ENCODE measurements at regions not wholly inside any gene's neighbourhood (a gene's known extent, or its start where the extent isn't known, plus 50 kb on each side); places are given as distances from the start of the nearest gene placed in this dataset.
A peak's percentile ranks its signal among the peaks of the same experiment; 100 is the strongest.
"Not testable (repeated sequence)": the region's sequence is repeated elsewhere in the genome, so short reads cannot be mapped to it uniquely, and the experiment has no call there.

DNA sequence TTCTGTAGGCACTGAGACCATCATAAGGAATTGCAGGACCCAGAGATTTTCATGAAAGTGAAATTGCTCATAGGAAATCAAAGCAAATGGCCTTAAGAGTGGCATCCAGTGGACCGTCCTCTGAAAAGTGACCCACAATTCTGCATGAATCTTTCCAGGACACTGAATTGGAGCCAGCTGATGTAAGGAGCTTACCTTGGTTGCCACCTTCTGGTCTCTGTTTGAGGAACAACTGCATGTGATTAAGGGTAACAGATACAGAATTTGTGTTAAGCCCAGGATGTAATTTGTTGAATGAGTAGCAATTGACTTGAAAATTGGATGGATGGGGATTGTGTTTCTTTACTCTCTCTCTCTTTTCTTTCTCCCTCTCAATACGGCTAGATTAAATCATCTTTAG lies 49.9 kb upstream of the GAS1 start:
- DNase-seq (ENCODE audit: low spot score): no peak

DNA sequence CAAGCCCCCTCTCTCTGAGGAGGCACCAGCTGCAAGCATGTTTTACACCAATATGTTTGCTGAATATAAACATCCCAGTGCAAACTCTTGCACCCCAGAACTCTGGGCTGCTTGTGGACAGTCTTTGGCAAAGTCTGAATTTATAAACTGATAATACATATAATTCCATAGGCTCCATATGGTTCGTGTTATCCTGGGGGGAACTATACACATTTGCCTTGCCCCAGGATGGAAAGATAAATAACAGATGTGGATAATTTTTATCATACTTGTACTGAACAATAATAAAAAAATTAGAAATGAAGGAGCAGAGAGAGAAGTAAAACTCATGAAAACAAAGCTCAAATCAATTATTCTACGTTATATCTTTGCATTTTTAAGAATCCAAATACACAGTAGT lies 50.6 kb upstream of the GAS1 start:
- DNase-seq (ENCODE audit: low spot score): no peak

DNA sequence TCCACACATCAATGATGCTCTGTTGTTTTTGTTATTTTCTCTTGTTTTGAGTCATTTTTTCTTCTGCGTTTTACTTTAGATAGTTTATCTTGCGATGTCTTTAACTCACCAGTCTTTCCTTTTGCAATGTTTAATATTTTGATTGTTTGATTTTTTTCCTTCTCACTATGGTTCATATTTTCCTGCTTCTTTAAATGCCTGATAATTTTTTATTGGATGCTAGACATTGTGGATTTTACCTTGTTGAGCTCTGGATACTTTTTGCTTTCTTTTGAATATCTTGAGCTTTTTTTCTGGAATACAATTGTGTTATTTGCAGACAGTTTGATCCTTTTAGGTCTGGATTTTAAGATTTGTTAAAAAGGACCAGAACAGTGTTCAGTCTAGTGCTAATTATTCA lies 55.2 kb upstream of the GAS1 start:
- no peak for DNase-seq (ENCODE audit: low spot score)

DNA sequence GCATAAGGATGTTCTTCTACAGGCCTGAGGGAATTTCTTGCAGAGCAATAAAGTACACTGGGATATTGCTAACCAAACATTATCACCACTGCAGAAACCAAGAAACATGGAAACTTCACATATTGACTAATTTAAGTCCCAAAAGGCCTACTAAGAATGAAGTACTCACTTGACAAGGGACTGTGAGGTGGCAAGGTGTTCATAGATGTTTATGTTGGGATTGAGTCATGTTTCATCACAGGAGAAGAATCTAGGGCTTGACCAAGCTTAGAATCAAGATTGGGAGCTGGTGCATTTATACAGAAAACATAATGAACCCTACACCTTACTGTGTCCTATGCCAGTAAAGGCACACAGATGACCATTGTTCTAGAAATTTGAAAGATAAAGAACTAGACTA lies 56.7 kb upstream of the GAS1 start:
- no peak for DNase-seq (ENCODE audit: low spot score)

DNA sequence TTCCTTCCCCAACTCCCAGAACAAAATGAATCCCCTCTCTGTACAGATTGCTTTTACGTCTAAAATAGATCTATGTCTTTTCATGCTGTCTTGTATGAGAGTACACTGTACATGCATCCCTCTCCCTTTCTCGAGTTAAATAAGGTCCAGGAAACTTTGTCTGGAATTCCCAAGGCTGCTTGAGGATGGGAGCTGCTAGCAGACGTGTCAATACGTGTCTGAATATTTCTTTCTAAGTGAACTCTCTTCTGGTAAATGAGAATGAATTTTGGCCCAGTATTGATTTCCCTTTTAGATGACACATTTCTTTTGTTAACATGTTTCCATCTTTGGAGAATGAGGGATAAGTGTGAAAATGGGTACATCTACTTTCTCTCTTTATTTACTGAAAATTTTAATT lies 59.6 kb upstream of the GAS1 start:
- no peak for DNase-seq (ENCODE audit: low spot score)

DNA sequence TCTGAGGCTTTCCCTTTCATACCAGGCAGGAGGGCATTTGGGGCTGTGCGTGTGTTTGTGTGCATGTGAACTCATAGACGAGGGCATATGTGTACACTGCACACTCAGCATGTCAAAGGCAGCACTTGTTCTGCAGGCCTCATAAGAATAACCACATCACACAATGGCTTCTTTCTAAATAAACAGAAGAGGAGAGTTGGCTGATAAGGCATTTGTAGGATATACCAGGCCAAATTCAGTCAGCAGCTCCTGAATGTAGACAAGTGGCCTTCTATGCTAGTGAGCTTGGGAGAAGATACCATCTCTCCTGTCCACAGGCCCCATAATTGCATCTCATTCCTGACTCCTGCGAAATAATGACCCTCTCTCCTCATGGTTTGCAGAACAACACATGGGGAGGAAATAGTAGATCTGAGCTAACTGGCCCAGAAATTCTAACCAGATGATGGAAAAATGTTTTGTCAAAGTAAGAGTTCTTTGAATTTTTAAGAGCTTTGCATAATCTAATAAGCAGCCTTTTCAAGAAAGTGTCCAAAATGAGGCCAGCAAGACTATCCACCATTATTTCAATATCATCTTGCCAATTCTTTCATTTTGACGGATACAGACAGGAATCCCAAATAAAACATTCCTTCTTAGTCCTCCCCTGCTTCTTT lies 60.5 kb upstream of the GAS1 start:
- peak; percentile 88 for DNase-seq (ENCODE audit: low spot score)

DNA sequence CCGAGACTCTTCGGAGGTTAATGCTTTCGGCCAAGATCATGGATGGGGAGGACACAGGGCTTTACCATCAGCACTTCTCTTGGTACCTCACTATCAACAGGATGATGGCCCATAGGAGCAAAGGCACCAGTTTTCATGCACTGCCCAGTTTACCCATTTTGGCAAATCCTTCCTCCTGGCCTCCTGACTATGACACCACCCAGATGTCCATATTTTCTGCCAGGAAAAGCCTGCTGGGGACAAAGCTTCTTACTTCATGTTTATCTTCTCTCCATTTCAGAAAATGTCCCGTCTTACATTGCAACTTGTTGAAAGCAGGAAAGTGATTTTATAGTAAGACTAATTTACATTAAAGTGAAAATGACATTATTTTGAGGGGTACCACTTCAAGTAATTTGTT lies 61.4 kb upstream of the GAS1 start:
- DNase-seq (ENCODE audit: low spot score): peak; percentile 3

DNA sequence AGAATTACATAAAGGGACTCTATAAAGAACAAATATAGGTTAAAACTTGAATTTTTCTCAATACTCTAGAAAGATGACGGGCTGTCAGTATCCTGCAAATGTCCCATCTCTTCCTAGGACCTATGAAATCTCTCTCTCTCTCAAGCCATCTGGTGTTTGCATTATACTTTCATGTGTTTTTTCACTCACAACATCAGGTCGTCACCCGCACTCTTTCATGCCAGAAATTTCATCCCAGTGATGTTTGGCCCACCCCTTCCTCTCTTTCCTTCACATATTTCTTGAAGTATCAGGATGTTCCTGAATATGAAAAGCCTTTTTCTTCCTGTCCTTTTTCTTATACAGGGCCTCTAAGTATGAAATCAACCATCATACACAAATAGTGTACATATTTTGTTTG lies 63.3 kb upstream of the GAS1 start:
- no peak for DNase-seq (ENCODE audit: low spot score)

DNA sequence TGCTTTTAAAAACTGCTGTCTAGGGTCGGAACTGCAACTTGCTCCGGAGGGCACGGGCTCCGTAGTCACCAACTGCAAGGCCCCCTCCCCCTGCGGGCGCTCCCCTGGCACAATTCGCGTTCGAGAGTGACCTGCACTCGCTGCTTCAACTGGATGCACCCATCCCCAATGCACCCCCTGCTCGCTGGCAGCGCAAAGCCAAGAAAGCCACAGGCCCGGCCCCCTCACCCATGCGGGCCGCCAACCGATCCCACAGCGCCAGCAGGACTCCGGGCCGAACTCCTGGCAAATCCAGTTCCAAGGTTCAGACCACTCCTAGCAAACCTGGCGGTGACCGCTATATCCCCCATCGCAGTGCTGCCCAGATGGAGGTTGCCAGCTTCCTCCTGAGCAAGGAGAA lies 64.2 kb upstream of the GAS1 start:
- DNase-seq (ENCODE audit: low spot score): no peak

DNA sequence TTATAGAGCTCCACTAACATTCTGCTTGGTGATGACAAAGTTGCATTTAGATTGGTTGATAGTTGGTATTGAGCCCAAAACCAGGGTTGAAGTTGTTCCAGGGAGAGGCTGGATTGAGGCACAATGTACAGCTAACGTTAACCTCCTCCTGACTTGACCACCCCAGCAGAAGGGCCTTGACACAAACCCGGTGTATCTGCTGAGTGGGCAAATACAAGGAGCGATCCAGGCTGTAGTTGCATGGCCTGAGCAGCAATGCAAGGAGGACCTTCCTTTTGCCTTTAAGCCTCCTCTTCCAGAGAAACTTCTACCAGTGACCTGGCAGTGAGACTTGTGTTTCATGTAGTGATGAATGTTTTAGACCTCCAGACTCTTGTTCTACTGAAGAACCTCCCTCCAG lies 66.2 kb upstream of the GAS1 start:
- no peak for DNase-seq (ENCODE audit: low spot score)

DNA sequence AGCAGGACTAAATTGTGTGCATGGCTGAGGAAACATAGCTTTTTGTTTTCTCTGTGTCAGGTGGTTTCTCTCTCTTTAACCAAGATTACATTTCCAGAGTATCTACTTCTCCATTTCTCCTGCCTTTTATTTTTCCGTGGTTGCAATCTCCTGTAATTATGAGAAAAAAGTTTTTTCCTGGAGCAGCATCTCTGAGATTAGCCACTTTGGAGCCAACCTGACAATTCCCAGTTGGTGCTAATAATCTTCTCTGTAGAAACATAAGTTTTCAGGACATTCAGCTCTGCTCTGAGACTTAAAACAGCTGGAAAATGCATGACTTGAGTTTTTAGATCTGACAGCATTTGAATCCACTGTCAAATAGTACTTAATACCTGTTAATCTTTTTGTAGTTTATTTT lies 67.1 kb upstream of the GAS1 start:
- no peak for DNase-seq (ENCODE audit: low spot score)

DNA sequence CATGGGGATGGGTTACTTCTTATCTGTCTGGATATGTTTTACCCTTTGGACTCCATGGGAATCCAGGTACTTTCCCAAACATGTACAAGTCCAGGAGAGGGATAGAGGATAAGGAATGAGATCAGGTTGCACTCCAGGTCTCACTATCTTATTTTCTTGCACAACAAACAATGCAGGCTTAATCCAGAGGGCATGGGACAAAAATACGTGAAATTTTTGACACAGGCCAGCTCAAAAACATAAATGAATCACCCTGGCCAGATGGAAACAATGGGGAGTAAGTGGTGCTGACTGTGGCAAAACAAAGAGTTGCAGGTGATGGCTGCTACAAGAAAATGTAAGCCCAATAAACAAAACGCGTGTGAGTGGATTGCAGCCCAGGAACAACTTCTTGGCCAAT lies 69.4 kb upstream of the GAS1 start:
- DNase-seq (ENCODE audit: low spot score): no peak

DNA sequence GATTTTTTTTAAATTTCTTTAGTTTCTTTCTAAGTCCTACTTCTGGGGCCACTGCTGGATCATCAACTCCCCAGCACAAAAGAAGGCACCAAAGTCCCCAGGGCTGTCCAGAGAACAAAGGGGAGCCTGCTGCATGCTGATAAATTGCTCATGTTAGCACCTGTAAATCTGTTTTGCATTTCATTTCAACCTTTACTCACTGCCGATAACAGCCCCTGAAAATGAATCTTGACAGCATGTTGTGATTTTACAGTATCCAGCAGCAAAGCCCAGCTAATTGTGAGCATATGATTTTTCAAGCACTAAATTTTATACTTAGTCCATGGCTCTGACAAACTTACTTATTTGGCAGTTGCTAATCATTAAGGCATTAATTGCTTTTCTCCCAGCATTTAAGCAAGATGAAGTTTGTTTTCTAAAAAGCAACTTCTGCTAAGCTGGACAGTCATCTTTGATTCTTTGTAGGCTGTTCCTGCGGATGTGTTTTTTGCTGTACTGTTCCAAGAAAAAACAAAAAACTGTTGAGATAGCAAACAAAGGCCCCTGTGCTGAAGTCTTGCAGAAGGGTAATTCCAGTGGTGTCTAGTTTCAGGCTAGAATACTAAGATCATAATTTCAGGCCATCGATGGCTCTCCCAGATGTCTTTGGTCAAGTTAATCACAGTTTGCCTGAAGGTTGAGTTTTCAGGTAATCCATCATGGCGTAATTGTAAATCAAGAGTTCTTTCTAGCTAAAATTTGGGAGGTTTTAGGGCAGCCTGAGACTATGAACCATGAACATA lies 73.1 kb upstream of the GAS1 start:
- peak; percentile 45 for DNase-seq (ENCODE audit: low spot score)

DNA sequence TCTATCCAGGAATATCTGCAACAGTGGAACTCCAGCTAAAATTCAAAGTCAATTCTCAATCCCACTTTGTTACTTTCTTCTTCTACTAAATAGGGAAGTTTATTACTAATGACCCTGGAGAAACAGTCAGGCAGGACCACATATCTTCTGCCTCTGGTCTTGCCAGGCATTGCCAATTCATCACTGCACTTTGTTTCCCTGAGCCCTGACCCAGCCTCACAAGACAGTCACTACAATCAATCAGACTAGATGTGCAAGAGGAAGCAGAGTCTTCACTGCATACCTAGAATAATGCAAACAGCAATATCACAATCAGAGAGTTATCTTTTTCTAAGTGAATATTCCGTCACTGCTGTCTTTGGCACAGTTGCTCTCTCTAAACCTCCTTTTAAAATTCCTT lies 74.9 kb upstream of the GAS1 start:
- no peak for DNase-seq (ENCODE audit: low spot score)

DNA sequence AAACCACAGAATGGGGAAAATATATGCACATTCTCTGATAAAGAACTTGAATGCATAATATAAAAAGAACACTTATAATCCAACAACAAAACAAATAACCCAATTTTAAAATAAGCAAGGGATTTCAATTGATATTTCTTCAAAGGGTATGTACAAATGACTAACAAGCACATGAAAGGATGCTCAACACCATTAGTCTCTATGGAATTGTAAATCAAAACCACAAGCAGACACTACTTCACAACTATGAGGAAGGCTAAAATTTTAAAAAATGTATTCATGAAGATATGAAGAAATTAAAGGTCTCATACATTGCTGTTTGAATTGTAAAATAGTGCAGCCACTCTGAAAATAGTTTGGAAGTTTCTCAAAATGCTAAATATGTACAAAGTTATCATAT lies 78.9 kb upstream of the GAS1 start:
- DNase-seq (ENCODE audit: low spot score): no peak

DNA sequence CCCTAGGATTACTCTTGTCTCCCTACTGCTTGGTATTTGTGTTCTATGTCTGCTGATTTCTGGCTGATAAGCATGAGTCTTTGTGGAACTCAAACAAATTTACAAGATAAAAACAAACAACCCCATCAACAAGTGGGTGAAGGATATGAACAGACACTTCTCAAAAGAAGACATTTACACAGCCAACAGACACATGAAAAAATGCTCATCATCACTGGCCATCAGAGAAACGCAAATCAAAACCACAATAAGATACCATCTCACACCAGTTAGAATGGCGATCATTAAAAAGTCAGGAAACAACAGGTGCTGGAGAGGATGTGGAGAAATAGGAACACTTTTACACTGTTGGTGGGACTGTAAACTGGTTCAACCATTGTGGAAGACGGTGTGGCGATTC lies 81.5 kb upstream of the GAS1 start:
- DNase-seq (ENCODE audit: low spot score): not testable (repeated sequence)

DNA sequence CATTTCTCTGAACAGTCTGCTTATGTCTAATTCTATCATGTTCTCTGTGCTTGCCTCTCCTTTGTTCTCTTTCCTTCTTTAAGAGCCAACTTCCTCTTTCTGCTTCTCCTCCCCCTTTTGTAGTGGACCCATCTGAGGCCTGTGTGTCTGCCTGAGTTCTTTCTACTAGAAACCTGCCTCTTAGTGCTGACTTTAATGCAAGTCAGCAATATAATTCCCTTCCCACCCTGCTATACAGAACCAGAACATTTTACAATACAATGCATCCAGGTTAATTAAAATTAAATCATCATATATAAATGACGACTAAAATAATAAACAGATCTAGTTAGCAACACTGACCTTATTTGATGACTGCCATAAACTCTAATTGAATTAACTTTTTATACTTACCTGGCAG lies 82.6 kb upstream of the GAS1 start:
- no peak for DNase-seq (ENCODE audit: low spot score)

DNA sequence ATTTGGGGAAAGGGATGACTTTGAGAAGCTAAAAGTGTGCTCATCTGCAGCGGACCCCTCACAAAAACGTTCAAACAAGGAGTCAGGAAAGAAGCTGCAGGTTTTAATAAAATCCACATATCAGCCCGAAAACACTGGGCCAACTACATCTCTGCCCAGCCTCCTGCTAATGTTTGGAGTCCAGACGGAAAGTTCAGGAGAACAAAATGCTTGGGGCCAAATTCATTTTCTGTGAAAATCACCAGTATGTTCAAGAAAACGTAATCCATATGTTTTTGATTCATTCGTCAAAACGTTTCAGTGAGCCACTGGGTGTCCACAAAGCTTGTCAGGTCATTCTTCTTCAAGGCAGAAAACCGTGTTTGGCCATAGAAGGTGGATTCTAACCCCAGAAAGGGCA lies 87.5 kb upstream of the GAS1 start:
- DNase-seq (ENCODE audit: low spot score): no peak

DNA sequence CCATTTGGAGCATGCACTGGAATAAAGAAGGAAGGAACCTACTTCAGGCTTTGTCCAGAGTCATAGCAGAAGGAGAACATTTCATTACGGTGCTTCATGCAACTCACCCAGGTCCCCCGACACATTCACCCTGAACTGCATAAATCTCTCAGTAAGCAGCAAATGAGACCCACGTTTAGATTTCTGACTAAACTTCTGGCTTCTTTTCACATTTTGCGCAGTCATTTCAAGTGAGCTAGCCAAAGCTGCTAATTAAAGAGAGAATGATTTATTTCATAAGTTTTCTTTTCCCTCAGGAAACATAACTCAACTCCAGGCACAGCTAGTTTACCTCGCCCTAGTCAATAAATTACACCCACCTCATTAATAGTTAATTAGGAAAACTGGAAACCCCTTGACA lies 88.6 kb upstream of the GAS1 start:
- no peak for DNase-seq (ENCODE audit: low spot score)

DNA sequence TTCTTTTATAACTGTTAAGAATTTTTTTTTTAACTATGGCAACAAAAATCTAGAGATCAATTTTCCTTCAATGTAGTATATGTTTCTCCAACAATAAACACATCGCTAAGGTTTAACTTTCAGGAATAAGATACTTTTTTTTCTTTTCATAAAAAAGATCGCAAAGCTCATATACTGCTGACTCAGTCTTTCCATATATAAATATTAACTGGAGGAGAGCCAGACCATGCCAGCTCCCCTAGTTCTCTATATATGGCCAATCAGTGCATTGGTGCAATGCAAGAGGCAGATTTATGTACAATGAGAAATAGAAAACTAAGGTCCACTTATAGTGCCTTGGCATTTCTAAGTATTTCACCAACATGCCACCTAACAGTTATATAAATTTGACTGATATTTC lies 89.2 kb upstream of the GAS1 start:
- no peak for DNase-seq (ENCODE audit: low spot score)

DNA sequence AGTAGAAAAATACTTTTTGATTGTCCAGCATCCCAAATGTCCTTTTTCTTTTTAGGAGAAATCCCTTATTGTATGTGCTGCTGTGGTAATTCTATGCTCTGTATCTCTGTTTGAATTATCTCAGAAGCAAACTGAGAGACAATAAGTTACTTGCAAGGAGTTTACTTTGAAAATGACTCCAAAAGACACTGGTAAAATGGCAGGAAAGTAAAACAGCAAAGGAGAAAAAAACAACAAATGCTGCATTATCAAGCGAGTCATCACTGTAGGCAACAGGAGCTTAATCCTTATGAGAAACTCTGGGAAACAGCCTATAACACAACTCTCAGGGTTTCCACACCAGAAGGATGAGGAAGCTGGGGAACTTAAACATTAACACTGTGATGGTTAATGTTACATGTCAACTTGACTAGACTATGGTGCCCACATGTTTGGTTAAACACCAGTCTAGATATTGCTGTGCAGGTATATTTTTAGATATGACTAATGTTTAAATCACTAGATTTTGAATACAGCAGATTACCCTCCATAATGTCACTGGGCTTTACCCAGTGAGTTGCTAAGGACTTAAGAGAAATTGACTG lies 92.6 kb upstream of the GAS1 start:
- no peak for DNase-seq (ENCODE audit: low spot score)

DNA sequence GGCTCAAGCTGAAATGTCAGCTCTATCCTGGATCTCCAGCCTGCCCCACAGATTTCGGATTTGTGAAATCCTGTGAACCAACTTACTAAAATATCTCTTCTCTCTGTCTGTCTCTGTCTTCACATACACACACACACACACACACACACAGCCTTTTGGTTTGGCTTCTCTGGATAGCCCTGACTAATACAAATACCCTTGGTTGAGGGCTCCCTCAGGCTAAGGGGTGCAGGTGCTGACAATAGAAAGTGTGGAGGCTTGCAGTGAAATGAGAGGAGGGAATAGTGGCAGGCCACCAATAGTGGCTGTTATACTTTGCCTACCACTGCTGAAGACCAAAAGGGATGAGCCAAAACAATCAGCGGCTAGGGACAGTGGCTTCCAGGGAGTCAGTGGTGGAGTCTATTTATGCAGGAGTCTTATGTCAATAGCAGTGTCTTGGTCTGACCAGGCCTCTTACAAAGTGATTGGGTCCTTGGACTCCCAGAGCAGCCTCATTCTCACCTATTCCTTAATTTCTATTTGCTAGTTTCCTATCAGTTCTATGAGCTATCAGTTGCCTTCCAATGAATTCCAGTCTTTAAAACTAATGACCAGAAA lies 93.2 kb upstream of the GAS1 start:
- DNase-seq (ENCODE audit: low spot score): no peak

DNA sequence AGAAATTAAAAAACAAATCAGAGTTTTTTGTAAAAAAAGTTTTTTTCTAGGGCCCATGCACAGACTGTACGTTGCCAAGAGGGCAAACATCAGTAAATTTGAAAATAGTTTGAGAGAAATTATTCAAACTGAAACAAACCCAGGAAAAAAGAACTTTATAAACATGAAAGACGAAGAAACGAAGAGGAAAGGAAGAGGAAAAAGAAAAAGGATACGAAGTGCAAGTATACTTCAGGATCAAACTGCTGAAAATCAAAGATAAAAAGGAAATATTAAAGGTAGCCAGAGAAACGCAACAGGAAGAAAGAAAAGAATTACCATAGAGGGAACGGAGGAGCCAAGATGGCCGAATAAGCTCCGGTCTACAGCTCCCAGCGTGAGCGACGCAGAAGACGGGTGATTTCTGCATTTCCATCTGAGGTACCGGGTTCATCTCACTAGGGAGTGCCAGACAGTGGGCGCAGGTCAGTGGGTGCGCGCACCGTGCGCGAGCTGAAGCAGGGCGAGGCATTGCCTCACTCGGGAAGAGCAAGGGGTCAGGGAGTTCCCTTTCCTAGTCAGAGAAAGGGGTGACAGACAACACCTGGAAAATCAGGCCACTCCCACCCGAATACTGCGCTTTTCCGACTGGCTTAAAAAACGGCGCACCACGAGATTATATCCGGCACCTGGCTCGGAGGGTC lies 94.4 kb upstream of the GAS1 start:
- not testable (repeated sequence) for DNase-seq (ENCODE audit: low spot score)
